ENCODE measurements at regions not wholly inside any gene's neighbourhood (a gene's known extent, or its start where the extent isn't known, plus 50 kb on each side); places are given as distances from the start of the nearest gene placed in this dataset.

GRCh38 chr7:53218730-53219504, 183.5 kb downstream of the POM121L12 start (continued):
- TF ChIP-seq, protein P1, sequence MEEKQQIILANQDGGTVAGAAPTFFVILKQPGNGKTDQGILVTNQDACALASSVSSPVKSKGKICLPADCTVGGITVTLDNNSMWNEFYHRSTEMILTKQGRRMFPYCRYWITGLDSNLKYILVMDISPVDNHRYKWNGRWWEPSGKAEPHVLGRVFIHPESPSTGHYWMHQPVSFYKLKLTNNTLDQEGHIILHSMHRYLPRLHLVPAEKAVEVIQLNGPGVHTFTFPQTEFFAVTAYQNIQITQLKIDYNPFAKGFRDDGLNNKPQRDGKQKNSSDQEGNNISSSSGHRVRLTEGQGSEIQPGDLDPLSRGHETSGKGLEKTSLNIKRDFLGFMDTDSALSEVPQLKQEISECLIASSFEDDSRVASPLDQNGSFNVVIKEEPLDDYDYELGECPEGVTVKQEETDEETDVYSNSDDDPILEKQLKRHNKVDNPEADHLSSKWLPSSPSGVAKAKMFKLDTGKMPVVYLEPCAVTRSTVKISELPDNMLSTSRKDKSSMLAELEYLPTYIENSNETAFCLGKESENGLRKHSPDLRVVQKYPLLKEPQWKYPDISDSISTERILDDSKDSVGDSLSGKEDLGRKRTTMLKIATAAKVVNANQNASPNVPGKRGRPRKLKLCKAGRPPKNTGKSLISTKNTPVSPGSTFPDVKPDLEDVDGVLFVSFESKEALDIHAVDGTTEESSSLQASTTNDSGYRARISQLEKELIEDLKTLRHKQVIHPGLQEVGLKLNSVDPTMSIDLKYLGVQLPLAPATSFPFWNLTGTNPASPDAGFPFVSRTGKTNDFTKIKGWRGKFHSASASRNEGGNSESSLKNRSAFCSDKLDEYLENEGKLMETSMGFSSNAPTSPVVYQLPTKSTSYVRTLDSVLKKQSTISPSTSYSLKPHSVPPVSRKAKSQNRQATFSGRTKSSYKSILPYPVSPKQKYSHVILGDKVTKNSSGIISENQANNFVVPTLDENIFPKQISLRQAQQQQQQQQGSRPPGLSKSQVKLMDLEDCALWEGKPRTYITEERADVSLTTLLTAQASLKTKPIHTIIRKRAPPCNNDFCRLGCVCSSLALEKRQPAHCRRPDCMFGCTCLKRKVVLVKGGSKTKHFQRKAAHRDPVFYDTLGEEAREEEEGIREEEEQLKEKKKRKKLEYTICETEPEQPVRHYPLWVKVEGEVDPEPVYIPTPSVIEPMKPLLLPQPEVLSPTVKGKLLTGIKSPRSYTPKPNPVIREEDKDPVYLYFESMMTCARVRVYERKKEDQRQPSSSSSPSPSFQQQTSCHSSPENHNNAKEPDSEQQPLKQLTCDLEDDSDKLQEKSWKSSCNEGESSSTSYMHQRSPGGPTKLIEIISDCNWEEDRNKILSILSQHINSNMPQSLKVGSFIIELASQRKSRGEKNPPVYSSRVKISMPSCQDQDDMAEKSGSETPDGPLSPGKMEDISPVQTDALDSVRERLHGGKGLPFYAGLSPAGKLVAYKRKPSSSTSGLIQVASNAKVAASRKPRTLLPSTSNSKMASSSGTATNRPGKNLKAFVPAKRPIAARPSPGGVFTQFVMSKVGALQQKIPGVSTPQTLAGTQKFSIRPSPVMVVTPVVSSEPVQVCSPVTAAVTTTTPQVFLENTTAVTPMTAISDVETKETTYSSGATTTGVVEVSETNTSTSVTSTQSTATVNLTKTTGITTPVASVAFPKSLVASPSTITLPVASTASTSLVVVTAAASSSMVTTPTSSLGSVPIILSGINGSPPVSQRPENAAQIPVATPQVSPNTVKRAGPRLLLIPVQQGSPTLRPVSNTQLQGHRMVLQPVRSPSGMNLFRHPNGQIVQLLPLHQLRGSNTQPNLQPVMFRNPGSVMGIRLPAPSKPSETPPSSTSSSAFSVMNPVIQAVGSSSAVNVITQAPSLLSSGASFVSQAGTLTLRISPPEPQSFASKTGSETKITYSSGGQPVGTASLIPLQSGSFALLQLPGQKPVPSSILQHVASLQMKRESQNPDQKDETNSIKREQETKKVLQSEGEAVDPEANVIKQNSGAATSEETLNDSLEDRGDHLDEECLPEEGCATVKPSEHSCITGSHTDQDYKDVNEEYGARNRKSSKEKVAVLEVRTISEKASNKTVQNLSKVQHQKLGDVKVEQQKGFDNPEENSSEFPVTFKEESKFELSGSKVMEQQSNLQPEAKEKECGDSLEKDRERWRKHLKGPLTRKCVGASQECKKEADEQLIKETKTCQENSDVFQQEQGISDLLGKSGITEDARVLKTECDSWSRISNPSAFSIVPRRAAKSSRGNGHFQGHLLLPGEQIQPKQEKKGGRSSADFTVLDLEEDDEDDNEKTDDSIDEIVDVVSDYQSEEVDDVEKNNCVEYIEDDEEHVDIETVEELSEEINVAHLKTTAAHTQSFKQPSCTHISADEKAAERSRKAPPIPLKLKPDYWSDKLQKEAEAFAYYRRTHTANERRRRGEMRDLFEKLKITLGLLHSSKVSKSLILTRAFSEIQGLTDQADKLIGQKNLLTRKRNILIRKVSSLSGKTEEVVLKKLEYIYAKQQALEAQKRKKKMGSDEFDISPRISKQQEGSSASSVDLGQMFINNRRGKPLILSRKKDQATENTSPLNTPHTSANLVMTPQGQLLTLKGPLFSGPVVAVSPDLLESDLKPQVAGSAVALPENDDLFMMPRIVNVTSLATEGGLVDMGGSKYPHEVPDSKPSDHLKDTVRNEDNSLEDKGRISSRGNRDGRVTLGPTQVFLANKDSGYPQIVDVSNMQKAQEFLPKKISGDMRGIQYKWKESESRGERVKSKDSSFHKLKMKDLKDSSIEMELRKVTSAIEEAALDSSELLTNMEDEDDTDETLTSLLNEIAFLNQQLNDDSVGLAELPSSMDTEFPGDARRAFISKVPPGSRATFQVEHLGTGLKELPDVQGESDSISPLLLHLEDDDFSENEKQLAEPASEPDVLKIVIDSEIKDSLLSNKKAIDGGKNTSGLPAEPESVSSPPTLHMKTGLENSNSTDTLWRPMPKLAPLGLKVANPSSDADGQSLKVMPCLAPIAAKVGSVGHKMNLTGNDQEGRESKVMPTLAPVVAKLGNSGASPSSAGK (IDR thresholded peaks at IDR 0.05), result no peak
- TF ChIP-seq TAF9B (IDR thresholded peaks at IDR 0.05; ENCODE audit: partially characterized antibody) (no peak), ZC3H4 (CRISPR knock-in tag; IDR thresholded peaks at IDR 0.05; ENCODE audit: borderline replicate concordance) (no peak), MBD2 (IDR thresholded peaks at IDR 0.05; ENCODE audit: borderline replicate concordance, low read depth) (no peak)
